B cell (primary cell): ENCODE measurements at regions not wholly inside any gene's neighbourhood (a gene's known extent, or its start where the extent isn't known, plus 50 kb on each side); places are given as distances from the start of the nearest gene placed in this dataset.

ENCODE experiments used
- ATAC-seq: fragments of 200-7000 bp; cut with Tn5 transposase; one replicate; pipeline ENCODE4 v1.10.0; 2021; ENCODE audit warnings: low read depth, mild to moderate bottlenecking, moderate number of reproducible peaks, moderate library complexity
- CTCF ChIA-PET: fragments of 350-600 bp; sonication (Branson Sonifier 250); formaldehyde crosslinking; loops from one replicate; lab custom pipeline; 2021; ENCODE audit warnings: antibody characterized with exemption, inconsistent platforms; lab: Charles Lee
- POLR2A ChIA-PET: fragments of 350-600 bp; sonication (Branson Sonifier 250); formaldehyde crosslinking; loops from one replicate; lab custom pipeline; 2021; ENCODE audit warnings: antibody characterized with exemption; lab: Charles Lee
- DNase-seq: peaks from one replicate; pipeline ENCODE4 v3.0.0; 2013
- H2AFZ ChIP-seq: 2 replicates; pipeline ENCODE4 v1.6.1; 2012; ENCODE audit warnings: mild to moderate bottlenecking, low read depth, low read length; ENCODE audit not compliant: insufficient read depth, poor library complexity, severe bottlenecking
- H3K27ac ChIP-seq, 2 donors: 1 replicate in 1 of 2; 2 replicates in 1 of 2; pipeline ENCODE4 v1.5.1; 2012 to 2013; ENCODE audit warnings: low read length in 2 of 2, mild to moderate bottlenecking in 2 of 2, moderate library complexity in 1 of 2
- H3K27me3 ChIP-seq, 4 experiments: fragments of 200-600 bp in 1 of 4; sonication (generic) in 1 of 4; replicated peaks in 1 of 4; 1 replicate in 2 of 4; 2 replicates in 2 of 4; pipeline versions ENCODE4 v1.6.1 to v1.7.0; 2013 to 2016; ENCODE audit warnings: low read length in 3 of 4, mild to moderate bottlenecking in 2 of 4, mixed read lengths in 1 of 4, moderate library complexity in 1 of 4; ENCODE audit not compliant: insufficient read depth in 4 of 4, control insufficient read depth in 3 of 4; ENCODE audit errors: control extremely low read depth in 1 of 4
- H3K36me3 ChIP-seq, 2 experiments: replicated peaks in 1 of 2; 1 replicate in 1 of 2; 2 replicates in 1 of 2; pipeline versions ENCODE4 v1.6.1 to v1.7.1; 2013; ENCODE audit warnings: low read length in 1 of 2; ENCODE audit not compliant: insufficient read depth in 2 of 2, control insufficient read depth in 1 of 2; ENCODE audit errors: control extremely low read depth in 1 of 2, extremely low read depth in 1 of 2
- H3K4me1 ChIP-seq, 2 donors: fragments of 200-600 bp in 1 of 2; sonication (generic) in 1 of 2; 1 replicate in 1 of 2; 2 replicates in 1 of 2; pipeline versions ENCODE4 v1.5.1 to v1.6.1; 2013 to 2017; ENCODE audit warnings: low read length in 2 of 2; ENCODE audit not compliant: control insufficient read depth in 2 of 2, insufficient read depth in 2 of 2
- H3K4me2 ChIP-seq: replicated peaks from 2 replicates; pipeline ENCODE3; 2012; ENCODE audit warnings: mild to moderate bottlenecking, low read depth, low read length; ENCODE audit not compliant: poor library complexity, severe bottlenecking
- H3K4me3 ChIP-seq, 5 experiments: fragments of 200-600 bp in 1 of 5; sonication (generic) in 1 of 5; 1 replicate in 3 of 5; 2 replicates in 2 of 5; pipeline versions ENCODE4 v1.5.1 to v1.7.0; 2011 to 2016; ENCODE audit warnings: low read length in 4 of 5, mild to moderate bottlenecking in 4 of 5, low read depth in 2 of 5, control low read depth in 1 of 5, moderate library complexity in 1 of 5; ENCODE audit not compliant: insufficient read depth in 1 of 5; ENCODE audit errors: control extremely low read depth in 1 of 5, extremely low read depth in 1 of 5
- H3K79me2 ChIP-seq: fragments of 200-600 bp; sonication (generic); one replicate; pipeline ENCODE4 v1.6.0; 2016; ENCODE audit warnings: low read length; ENCODE audit not compliant: control insufficient read depth, insufficient read depth
- H3K9ac ChIP-seq: fragments of 200-600 bp; sonication (generic); 2 replicates; pipeline ENCODE4 v1.6.1; 2017; ENCODE audit warnings: mild to moderate bottlenecking, low read length, moderate library complexity
- H3K9me3 ChIP-seq, 3 donors: one replicate each; pipeline versions ENCODE4 v1.6.1 to v1.7.1; 2013; ENCODE audit warnings: low read length in 2 of 3; ENCODE audit not compliant: control insufficient read depth in 2 of 3, insufficient read depth in 1 of 3; ENCODE audit errors: control extremely low read depth in 1 of 3
- H4K20me1 ChIP-seq: 2 replicates; pipeline ENCODE4 v1.6.0; 2012; ENCODE audit warnings: mild to moderate bottlenecking, low read length; ENCODE audit not compliant: insufficient read depth, control insufficient read depth, poor library complexity, severe bottlenecking
- H3K27ac Mint-ChIP-seq: one replicate; pipeline ENCODE4 v1.8.0; 2021; ENCODE audit warnings: mixed read lengths
- H3K27me3 Mint-ChIP-seq: one replicate; pipeline ENCODE4 v1.8.0; 2021; ENCODE audit warnings: mixed read lengths
- H3K4me1 Mint-ChIP-seq: one replicate; pipeline ENCODE4 v1.8.0; 2021; ENCODE audit warnings: mixed read lengths
- H3K4me3 Mint-ChIP-seq: one replicate; pipeline ENCODE4 v1.8.0; 2021; ENCODE audit warnings: mixed read lengths
- H3K9me3 Mint-ChIP-seq: one replicate; pipeline ENCODE4 v1.8.0; 2022; ENCODE audit warnings: mixed read lengths; ENCODE audit not compliant: insufficient read depth
- CTCF ChIP-seq: fragments of 200-600 bp; IDR thresholded peaks from one replicate; pipeline ENCODE4 v1.8.0; 2022; ENCODE audit warnings: antibody characterized with exemption, mild to moderate bottlenecking
- EZH2 ChIP-seq: IDR thresholded peaks from 2 replicates; pipeline ENCODE4 v1.6.1; 2012; ENCODE audit warnings: borderline replicate concordance, low read depth, mild to moderate bottlenecking, moderate library complexity, low read length; ENCODE audit not compliant: insufficient read depth, poor library complexity, severe bottlenecking
- WGBS: methylation state at CpG from one replicate; pipeline ENCODE4 v1.1.5; 2013; ENCODE audit warnings: missing lambda C conversion rate; ENCODE audit not compliant: insufficient coverage; 5-methylcytosine and 5-hydroxymethylcytosine counted together
- intact Hi-C: fragments of 100-400 bp; cut with micrococcal nuclease; formaldehyde crosslinking; loops from one replicate; pipeline ENCODE4 v1.10.0; 2022

GRCh38 chr2:5387406-5387805, 304.8 kb upstream of the SOX11 start:
- ATAC-seq = no peak

GRCh38 chr2:5389740-5390139, 302.4 kb upstream of the SOX11 start:
- Histone ChIP-seq H3K36me3 (no peaks in the 10 kb centered on the region), H3K4me3 (no peak overlapping the region), H2AFZ (no peak overlapping the region), H4K20me1 (no peaks in the 10 kb centered on the region), H3K9ac (no peak overlapping the region), H3K4me1 (no peaks in the 10 kb centered on the region), H3K27ac (no peak overlapping the region), H3K4me2 (no peak overlapping the region), H3K27me3 (no peaks in the 10 kb centered on the region), H3K9me3 (peaks cover 0 to 4% (median 0%) of the 10 kb centered on the region in 3 donors), H3K79me2 (no peaks in the 10 kb centered on the region)
- CTCF ChIA-PET = no interaction called here
- H3K9me3 Mint-ChIP-seq = no peaks in the 10 kb centered on the region
- POLR2A ChIA-PET = no interaction called here
- DNase-seq (no peak), ATAC-seq (no peak)
- WGBS = 59% methylated on average over 3 of the region's 5 CpGs
- no peaks in the 10 kb centered on the region for H3K4me1 Mint-ChIP-seq
- no peak for TF ChIP-seq CTCF
- no peak for TF ChIP-seq EZH2
- no peak overlapping the region for H3K4me3 Mint-ChIP-seq
- intact Hi-C loops = no loop called here
- no peaks in the 10 kb centered on the region for H3K27me3 Mint-ChIP-seq
- no peak overlapping the region for H3K27ac Mint-ChIP-seq

More at GRCh38 chr2:5387406-5387805, 304.8 kb upstream of the SOX11 start:
- no peaks in the 10 kb centered on the region for H3K4me1 Mint-ChIP-seq
- no peaks in the 10 kb centered on the region for H3K36me3 ChIP-seq
- H4K20me1 ChIP-seq = no peaks in the 10 kb centered on the region
- ChIA-PET POLR2A (no interaction called here), CTCF (no interaction called here)
- peaks cover 0 to 8% (median 0%) of the 10 kb centered on the region in 3 donors for H3K9me3 ChIP-seq
- no peak overlapping the region for H3K9ac ChIP-seq
- H3K27ac Mint-ChIP-seq = no peak overlapping the region
- no peak overlapping the region for H3K4me2 ChIP-seq
- DNase-seq = no peak
- no peak overlapping the region for H3K4me3 ChIP-seq
- H2AFZ ChIP-seq = no peak overlapping the region
- H3K4me1 ChIP-seq = no peaks in the 10 kb centered on the region
- H3K27me3 Mint-ChIP-seq = no peaks in the 10 kb centered on the region
- no peaks in the 10 kb centered on the region for H3K9me3 Mint-ChIP-seq
- no peaks in the 10 kb centered on the region for H3K79me2 ChIP-seq
- H3K4me3 Mint-ChIP-seq = no peak overlapping the region
- TF ChIP-seq EZH2 (no peak), CTCF (no peak)
- no peak overlapping the region for H3K27ac ChIP-seq
- intact Hi-C loops = no loop called here
- WGBS = 83% methylated on average over 1 of the region's 2 CpGs
- H3K27me3 ChIP-seq = no peaks in the 10 kb centered on the region
